Progenitor cell of endocrine pancreas (in vitro differentiated cells): ENCODE measurements at regions not wholly inside any gene's neighbourhood (a gene's known extent, or its start where the extent isn't known, plus 50 kb on each side); places are given as distances from the start of the nearest gene placed in this dataset.

ENCODE experiments used
- DNase-seq: peaks from one replicate; pipeline ENCODE4 v3.0.0; 2021; ENCODE audit warnings: low spot score; ENCODE audit not compliant: unreplicated experiment
- H3K27ac Mint-ChIP-seq: 2 replicates; pipeline ENCODE4 v1.8.0; 2021; ENCODE audit warnings: mild to moderate bottlenecking, moderate library complexity, mixed read lengths
- H3K27me3 Mint-ChIP-seq: 2 replicates; pipeline ENCODE4 v1.8.0; 2021; ENCODE audit warnings: mixed read lengths
- H3K36me3 Mint-ChIP-seq: 2 replicates; pipeline ENCODE4 v1.8.0; 2022; ENCODE audit warnings: mixed read lengths; ENCODE audit not compliant: insufficient read depth
- H3K4me1 Mint-ChIP-seq: 2 replicates; pipeline ENCODE4 v1.8.0; 2021; ENCODE audit warnings: low read depth, mixed read lengths
- H3K4me3 Mint-ChIP-seq: 2 replicates; pipeline ENCODE4 v1.8.0; 2021; ENCODE audit warnings: low read depth, mild to moderate bottlenecking, moderate library complexity, mixed read lengths
- H3K9me3 Mint-ChIP-seq: 2 replicates; pipeline ENCODE4 v1.8.0; 2021; ENCODE audit warnings: low read depth, mixed read lengths
- TF ChIP-seq, protein P1 (sequence below): fragments of 200-600 bp; sonication (generic); IDR thresholded peaks from one replicate; pipeline ENCODE4 v1.5.0; 2021; ENCODE audit warnings: antibody characterized with exemption, mild to moderate bottlenecking; ENCODE audit not compliant: unreplicated experiment

DNA sequence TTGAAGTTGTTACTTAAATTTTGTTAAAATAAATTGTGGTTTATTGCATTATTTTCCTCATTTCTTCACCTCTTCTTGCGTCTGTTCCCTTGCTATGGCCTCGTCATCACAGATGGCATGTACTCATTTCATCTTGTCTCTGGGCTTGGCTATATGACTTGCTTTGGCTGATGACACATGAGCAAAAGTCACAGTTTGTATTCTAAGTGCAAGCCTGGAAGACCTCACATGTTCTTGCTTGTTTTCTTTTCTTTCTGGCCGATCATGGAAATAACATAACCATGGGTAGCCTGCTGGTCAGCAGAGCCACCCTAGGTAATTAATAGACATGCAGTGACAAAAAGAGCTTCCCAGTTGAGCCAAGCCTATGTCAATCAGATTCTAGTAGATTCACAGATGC lies 527.9 kb downstream of the SPRY1 start:
- no peaks in the 10 kb centered on the region for H3K27me3 Mint-ChIP-seq
- no peak overlapping the region for H3K27ac Mint-ChIP-seq

DNA sequence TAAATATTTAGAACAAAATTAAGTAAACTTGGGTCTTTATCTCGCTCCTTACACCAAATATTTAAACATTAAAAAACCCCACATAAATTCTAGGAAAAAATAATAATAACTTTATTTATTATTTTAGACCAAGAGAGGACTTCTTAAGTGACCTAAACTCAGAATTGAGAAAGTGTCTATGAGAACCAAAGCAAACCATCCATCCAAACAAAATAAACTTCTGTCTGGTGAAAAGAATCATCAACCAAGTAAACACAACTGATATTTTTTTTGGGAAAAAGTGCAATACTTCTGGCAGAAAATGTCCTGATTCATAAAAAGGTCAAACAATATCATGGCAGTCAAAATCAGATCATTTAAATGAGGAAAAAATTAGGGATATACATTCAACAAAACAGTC lies 533.0 kb downstream of the SPRY1 start:
- H3K4me3 Mint-ChIP-seq = no peak overlapping the region
- no peak for DNase-seq
- no peaks in the 10 kb centered on the region for H3K36me3 Mint-ChIP-seq
- TF ChIP-seq, protein P1, sequence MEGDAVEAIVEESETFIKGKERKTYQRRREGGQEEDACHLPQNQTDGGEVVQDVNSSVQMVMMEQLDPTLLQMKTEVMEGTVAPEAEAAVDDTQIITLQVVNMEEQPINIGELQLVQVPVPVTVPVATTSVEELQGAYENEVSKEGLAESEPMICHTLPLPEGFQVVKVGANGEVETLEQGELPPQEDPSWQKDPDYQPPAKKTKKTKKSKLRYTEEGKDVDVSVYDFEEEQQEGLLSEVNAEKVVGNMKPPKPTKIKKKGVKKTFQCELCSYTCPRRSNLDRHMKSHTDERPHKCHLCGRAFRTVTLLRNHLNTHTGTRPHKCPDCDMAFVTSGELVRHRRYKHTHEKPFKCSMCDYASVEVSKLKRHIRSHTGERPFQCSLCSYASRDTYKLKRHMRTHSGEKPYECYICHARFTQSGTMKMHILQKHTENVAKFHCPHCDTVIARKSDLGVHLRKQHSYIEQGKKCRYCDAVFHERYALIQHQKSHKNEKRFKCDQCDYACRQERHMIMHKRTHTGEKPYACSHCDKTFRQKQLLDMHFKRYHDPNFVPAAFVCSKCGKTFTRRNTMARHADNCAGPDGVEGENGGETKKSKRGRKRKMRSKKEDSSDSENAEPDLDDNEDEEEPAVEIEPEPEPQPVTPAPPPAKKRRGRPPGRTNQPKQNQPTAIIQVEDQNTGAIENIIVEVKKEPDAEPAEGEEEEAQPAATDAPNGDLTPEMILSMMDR = no peak
- H3K4me1 Mint-ChIP-seq = no peaks in the 10 kb centered on the region
- H3K9me3 Mint-ChIP-seq = peaks cover 2% of the 10 kb centered on the region
- H3K27ac Mint-ChIP-seq = no peak overlapping the region
- no peaks in the 10 kb centered on the region for H3K27me3 Mint-ChIP-seq

More for the DNA sequence above, 527.9 kb downstream of the SPRY1 start:
- Mint-ChIP-seq H3K4me3 (no peak overlapping the region), H3K36me3 (no peaks in the 10 kb centered on the region), H3K9me3 (no peaks in the 10 kb centered on the region), H3K4me1 (no peaks in the 10 kb centered on the region)
- TF ChIP-seq, protein P1 = no peak
- DNase-seq = no peak

DNA sequence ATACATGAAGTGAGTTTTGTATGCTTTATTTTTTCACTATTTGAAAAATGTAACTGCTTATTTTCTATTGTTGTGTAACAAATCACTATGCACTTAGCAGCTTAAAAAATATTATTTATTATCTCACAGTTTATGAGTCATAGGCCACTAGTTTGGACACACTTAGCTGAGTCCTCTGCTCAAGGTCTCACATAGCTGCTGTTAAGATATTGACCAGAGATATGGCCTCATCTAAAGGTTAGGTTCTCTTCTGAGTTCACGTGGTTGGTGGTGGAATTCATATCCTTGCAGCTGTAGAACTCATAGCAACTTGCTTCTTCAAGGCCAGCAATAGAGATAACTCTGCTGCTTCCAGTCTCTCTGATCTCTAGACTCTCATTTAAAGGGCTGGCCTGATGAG lies 534.4 kb downstream of the SPRY1 start:
- DNase-seq = no peak
- H3K27me3 Mint-ChIP-seq = no peaks in the 10 kb centered on the region
- H3K36me3 Mint-ChIP-seq = no peaks in the 10 kb centered on the region
- no peak overlapping the region for H3K27ac Mint-ChIP-seq
- TF ChIP-seq, protein P1 = no peak
- no peaks in the 10 kb centered on the region for H3K4me1 Mint-ChIP-seq
- peaks cover 2% of the 10 kb centered on the region for H3K9me3 Mint-ChIP-seq
- no peak overlapping the region for H3K4me3 Mint-ChIP-seq

DNA sequence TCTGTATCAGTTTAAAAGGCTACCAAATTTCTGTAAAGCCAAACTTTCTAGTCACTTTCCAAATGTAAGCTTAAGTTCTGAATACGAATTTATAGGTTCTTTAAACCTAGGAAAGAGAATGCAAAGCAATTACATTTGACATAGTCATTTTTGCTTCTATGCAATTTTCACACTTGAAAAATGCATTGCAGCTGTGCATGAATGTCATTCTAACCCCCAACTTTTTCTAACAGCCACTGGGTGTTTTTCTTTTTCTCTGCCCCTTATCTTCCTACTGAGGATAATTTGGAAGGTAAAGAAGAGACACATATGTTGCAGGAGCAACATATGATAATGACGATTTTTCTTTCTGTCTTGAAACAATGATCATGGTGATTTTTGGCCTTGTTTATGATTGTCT lies 537.5 kb downstream of the SPRY1 start:
- H3K36me3 Mint-ChIP-seq = no peaks in the 10 kb centered on the region
- H3K27me3 Mint-ChIP-seq = no peaks in the 10 kb centered on the region
- no peak overlapping the region for H3K4me3 Mint-ChIP-seq
- TF ChIP-seq, protein P1 = no peak
- no peak overlapping the region for H3K27ac Mint-ChIP-seq
- H3K4me1 Mint-ChIP-seq = peaks cover 13% of the 10 kb centered on the region
- DNase-seq = no peak
- peaks cover 2% of the 10 kb centered on the region for H3K9me3 Mint-ChIP-seq

DNA sequence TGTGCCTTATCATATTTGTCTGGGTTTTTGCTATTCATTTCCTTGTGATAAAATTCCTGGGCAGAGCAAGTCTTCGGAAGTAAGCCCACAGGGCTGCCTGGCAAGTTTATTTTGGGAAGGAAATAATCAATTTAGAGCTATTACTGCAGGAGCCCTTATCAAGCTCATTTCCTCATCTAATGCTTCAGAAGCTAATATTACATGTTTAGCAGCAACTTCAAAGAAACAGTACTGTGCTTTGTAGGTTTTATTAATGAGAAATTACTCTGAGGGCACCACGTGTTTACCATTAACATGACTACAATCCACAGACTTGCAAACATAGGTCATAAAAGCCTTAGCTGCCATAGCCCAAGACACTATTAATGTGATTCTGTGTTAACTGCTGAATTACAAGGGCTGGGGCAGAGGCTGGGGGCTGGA lies 540.0 kb downstream of the SPRY1 start:
- no peaks in the 10 kb centered on the region for H3K36me3 Mint-ChIP-seq
- no peaks in the 10 kb centered on the region for H3K27me3 Mint-ChIP-seq
- TF ChIP-seq, protein P1 = no peak
- H3K27ac Mint-ChIP-seq = no peak overlapping the region
- peaks cover 13% of the 10 kb centered on the region for H3K4me1 Mint-ChIP-seq
- H3K9me3 Mint-ChIP-seq = no peaks in the 10 kb centered on the region
- no peak overlapping the region for H3K4me3 Mint-ChIP-seq
- DNase-seq = no peak
